SU-DHL-6 (cell line): ENCODE measurements at regions not wholly inside any gene's neighbourhood (a gene's known extent, or its start where the extent isn't known, plus 50 kb on each side); places are given as distances from the start of the nearest gene placed in this dataset.

ENCODE experiments used
- H2AFZ ChIP-seq: fragments of 200-600 bp; sonication (generic); 2 replicates; pipeline ENCODE4 v1.6.1; 2014; ENCODE audit warnings: low read depth, mild to moderate bottlenecking, moderate library complexity, mixed read lengths, antibody characterized with exemption, low read length; ENCODE audit not compliant: severe bottlenecking
- H3F3A ChIP-seq: fragments of 200-600 bp; shearing (Covaris generic); 2 replicates; pipeline ENCODE4 v1.6.0; 2016; ENCODE audit warnings: antibody characterized with exemption, mild to moderate bottlenecking; ENCODE audit not compliant: insufficient read depth
- H3K27ac ChIP-seq: fragments of 200-600 bp; sonication (generic); 2 replicates; pipeline ENCODE4 v1.5.1; 2016; ENCODE audit warnings: low read depth, mild to moderate bottlenecking, low read length, moderate library complexity, mixed read lengths
- H3K27me3 ChIP-seq: fragments of 200-600 bp; sonication (generic), shearing (Covaris generic); 2 replicates; pipeline ENCODE4 v1.6.0; 2014; ENCODE audit warnings: mild to moderate bottlenecking, low read length
- H3K36me3 ChIP-seq: fragments of 200-600 bp; sonication (generic); 2 replicates; pipeline ENCODE4 v1.6.1; 2014; ENCODE audit warnings: mild to moderate bottlenecking, low read length, mixed read lengths
- H3K4me2 ChIP-seq: fragments of 300-600, 200-600 bp; shearing (Covaris generic), sonication (generic); 2 replicates; pipeline ENCODE4 v1.6.0; 2014; ENCODE audit warnings: low read length, low read depth, mild to moderate bottlenecking; ENCODE audit not compliant: poor library complexity, severe bottlenecking
- H3K4me3 ChIP-seq: fragments of 200-600 bp; sonication (generic); 2 replicates; pipeline ENCODE4 v1.5.1; 2014; ENCODE audit warnings: antibody characterized with exemption, low read length, mild to moderate bottlenecking, mixed read lengths; ENCODE audit not compliant: insufficient read depth, poor library complexity, severe bottlenecking
- H3K79me2 ChIP-seq: fragments of 200-600 bp; sonication (generic); 2 replicates; pipeline ENCODE4 v1.6.1; 2014; ENCODE audit warnings: mild to moderate bottlenecking, low read length, moderate library complexity; ENCODE audit not compliant: insufficient read depth
- H3K9ac ChIP-seq: fragments of 200-600 bp; sonication (generic); 2 replicates; pipeline ENCODE4 v1.7.0; 2014; ENCODE audit warnings: mild to moderate bottlenecking, low read length
- H3K9me2 ChIP-seq: fragments of 200-600 bp; sonication (generic); replicated peaks from 2 replicates; pipeline ENCODE4 v1.6.1; 2014; ENCODE audit warnings: low read length; ENCODE audit not compliant: insufficient read depth
- H3K9me3 ChIP-seq: fragments of 200-600 bp; sonication (generic); 2 replicates; pipeline ENCODE4 v1.6.1; 2014; ENCODE audit warnings: low read length, mixed read lengths; ENCODE audit not compliant: insufficient read depth
- H4K20me1 ChIP-seq: fragments of 200-600 bp; sonication (generic); 2 replicates; pipeline ENCODE4 v1.6.1; 2014; ENCODE audit warnings: low read depth, mild to moderate bottlenecking, antibody characterized with exemption, low read length, moderate library complexity, mixed read lengths
- CTCF ChIP-seq: fragments of 200-600 bp; sonication (generic); IDR thresholded peaks from one replicate; pipeline ENCODE4 v1.5.1; 2017; ENCODE audit warnings: antibody characterized with exemption, mild to moderate bottlenecking, low read length, moderate library complexity; ENCODE audit not compliant: insufficient read depth, poor library complexity, severe bottlenecking
- EZH2phosphoT487 ChIP-seq: fragments of 200-600 bp; sonication (generic), shearing (Covaris generic); conservative IDR thresholded peaks from 2 replicates; pipeline ENCODE4 v1.6.1; 2018; ENCODE audit warnings: mild to moderate bottlenecking, antibody characterized with exemption, low read length, moderate library complexity, mixed read lengths

DNA sequence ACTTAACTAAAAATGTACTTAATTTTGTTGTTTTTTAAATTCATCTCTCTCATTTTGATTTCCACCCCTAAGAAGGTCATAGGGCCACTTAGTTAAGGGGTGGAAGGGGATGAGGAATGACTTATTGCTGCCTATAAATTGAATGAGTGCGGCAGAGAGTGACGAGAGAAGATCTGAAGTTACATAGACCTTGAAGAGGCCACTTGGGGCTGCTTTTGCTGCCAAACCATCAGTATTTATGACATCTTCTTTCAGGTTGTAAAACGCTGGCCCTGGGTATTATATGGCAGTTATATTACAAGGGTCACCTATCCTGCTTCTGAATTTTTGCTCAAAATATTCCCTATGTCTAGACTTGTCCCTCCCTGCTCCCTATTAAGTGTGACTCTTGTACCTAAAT lies 119.6 kb upstream of the RIMS1 start:
- no peaks in the 10 kb centered on the region for H3K27me3 ChIP-seq
- H3K9ac ChIP-seq = no peak overlapping the region
- no peak overlapping the region for H2AFZ ChIP-seq
- no peaks in the 10 kb centered on the region for H3K79me2 ChIP-seq
- H3F3A ChIP-seq = no peaks in the 10 kb centered on the region
- TF ChIP-seq EZH2phosphoT487 (no peak), CTCF (no peak)
- no peak overlapping the region for H3K4me3 ChIP-seq
- no peaks in the 10 kb centered on the region for H3K36me3 ChIP-seq
- H3K9me3 ChIP-seq = no peaks in the 10 kb centered on the region
- H4K20me1 ChIP-seq = no peaks in the 10 kb centered on the region
- H3K4me2 ChIP-seq = no peak overlapping the region
- H3K27ac ChIP-seq = no peak overlapping the region
- no peaks in the 10 kb centered on the region for H3K9me2 ChIP-seq

GRCh38 chr6:71768356-71768755 lies 118.0 kb upstream of the RIMS1 start:
- TF ChIP-seq CTCF = no peak
- no peak for TF ChIP-seq EZH2phosphoT487
- no peak overlapping the region for H2AFZ ChIP-seq

DNA sequence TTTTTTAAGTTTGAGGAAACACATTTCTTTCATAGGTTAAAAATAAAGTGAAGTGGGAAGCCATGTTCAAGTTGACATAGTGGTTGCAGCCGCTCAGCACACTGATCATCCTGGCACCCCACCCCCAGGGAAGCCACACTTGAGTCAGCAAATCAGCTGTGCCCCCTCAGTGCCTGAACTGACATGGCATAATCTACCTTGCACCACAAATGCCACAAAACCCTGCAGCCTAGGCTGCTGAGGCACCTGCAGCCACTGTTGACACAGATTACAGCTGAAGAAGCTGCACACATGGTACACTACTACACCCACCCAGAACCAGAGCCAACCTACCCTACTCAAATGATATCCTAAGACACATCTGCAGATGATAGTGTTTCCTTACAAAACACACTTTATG lies 77.5 kb upstream of the RIMS1 start:
- no peaks in the 10 kb centered on the region for H3K9me3 ChIP-seq
- no peaks in the 10 kb centered on the region for H4K20me1 ChIP-seq
- H3K4me2 ChIP-seq = no peak overlapping the region
- no peak overlapping the region for H3K27ac ChIP-seq
- no peaks in the 10 kb centered on the region for H3F3A ChIP-seq
- TF ChIP-seq EZH2phosphoT487 (no peak), CTCF (no peak)
- no peaks in the 10 kb centered on the region for H3K36me3 ChIP-seq
- H3K9me2 ChIP-seq = no peaks in the 10 kb centered on the region; the same call in 1 of the 2 replicates
- H3K4me3 ChIP-seq = no peak overlapping the region
- no peak overlapping the region for H2AFZ ChIP-seq
- no peak overlapping the region for H3K9ac ChIP-seq
- no peaks in the 10 kb centered on the region for H3K27me3 ChIP-seq
- no peaks in the 10 kb centered on the region for H3K79me2 ChIP-seq

More at GRCh38 chr6:71768356-71768755, 118.0 kb upstream of the RIMS1 start:
- H3K79me2 ChIP-seq = no peaks in the 10 kb centered on the region
- no peaks in the 10 kb centered on the region for H3K27me3 ChIP-seq
- H3K36me3 ChIP-seq = no peaks in the 10 kb centered on the region
- H3K4me3 ChIP-seq = no peak overlapping the region
- H4K20me1 ChIP-seq = no peaks in the 10 kb centered on the region
- no peaks in the 10 kb centered on the region for H3K9me2 ChIP-seq
- no peaks in the 10 kb centered on the region for H3K9me3 ChIP-seq
- no peak overlapping the region for H3K27ac ChIP-seq
- H3F3A ChIP-seq = no peaks in the 10 kb centered on the region
- H3K4me2 ChIP-seq = no peak overlapping the region
- H3K9ac ChIP-seq = no peak overlapping the region

DNA sequence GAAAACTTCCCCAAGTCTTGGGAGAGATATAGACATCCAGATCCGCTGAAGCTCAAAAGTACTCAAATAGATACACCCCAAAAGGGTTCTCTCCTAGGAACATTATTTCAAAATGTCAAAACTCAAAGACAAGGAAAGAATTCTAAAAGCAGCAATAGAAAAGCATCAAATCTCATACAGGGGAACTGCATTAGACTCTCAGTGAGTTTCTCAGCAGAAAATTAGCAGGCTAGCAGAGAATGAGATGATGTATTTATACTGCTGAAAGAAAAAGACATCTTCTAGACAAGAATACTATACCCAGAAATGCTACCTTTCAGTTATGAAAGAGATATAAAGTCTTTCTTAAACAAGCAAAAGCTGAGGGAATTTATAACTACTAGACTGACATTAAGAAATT lies 75.5 kb upstream of the RIMS1 start:
- Histone ChIP-seq H3K27me3 (no peaks in the 10 kb centered on the region), H3K36me3 (no peaks in the 10 kb centered on the region), H3K79me2 (no peaks in the 10 kb centered on the region), H3K9me2 (no peaks in the 10 kb centered on the region; the same call in 1 of the 2 replicates), H3K4me3 (no peak overlapping the region), H3K27ac (no peak overlapping the region), H3F3A (no peaks in the 10 kb centered on the region), H3K9me3 (no peaks in the 10 kb centered on the region), H3K9ac (no peak overlapping the region), H4K20me1 (no peaks in the 10 kb centered on the region), H3K4me2 (no peak overlapping the region), H2AFZ (no peak overlapping the region)
- no peak for TF ChIP-seq EZH2phosphoT487
- no peak for TF ChIP-seq CTCF
